ENCODE measurements at regions not wholly inside any gene's neighbourhood (a gene's known extent, or its start where the extent isn't known, plus 50 kb on each side); places are given as distances from the start of the nearest gene placed in this dataset.

DNA sequence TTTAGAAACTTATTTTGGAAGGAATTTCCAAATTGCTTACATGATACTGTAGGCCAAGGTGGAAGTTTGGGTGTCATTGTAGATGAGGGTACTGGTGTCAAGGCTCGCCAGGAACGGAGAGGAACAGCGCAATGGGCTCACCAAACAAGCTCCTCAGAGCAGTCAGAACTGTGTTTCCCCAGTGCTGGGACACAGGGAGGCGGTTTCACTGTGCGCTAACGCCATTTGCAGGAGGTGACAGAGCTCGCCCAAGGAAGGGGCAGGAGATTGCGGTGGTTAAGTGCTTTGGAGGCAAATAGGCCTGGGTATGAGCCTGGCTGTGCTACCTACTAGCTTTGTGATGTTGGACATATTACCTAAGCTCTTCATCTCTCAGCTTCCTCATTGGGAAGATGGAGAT is 57.3 kb downstream of the HHEX start:
- DNase-seq (ENCODE audit: low read depth in 4 of 4, low spot score in 3 of 4) = no peak

DNA sequence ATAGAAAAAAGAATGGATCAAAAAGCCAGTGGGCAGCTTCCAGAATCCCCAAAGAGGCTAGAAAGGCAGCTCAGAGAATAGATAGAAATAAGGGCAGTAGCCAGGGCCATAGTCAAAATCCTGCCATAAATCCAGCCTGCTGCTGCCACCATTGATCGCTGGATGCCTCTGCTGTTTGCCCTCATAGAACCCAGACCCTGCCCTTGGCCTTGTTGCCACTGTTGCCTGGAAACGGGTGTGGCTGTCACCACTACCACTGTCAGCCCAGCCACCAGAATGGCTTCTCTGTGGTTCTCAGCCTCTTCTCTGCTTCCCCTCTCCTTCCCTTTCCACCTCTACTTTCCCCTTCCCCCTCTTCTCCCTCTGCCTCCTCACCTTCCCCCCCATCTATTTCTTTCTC is 57.8 kb downstream of the HHEX start:
- no peak for DNase-seq (ENCODE audit: low read depth in 4 of 4, low spot score in 3 of 4)

DNA sequence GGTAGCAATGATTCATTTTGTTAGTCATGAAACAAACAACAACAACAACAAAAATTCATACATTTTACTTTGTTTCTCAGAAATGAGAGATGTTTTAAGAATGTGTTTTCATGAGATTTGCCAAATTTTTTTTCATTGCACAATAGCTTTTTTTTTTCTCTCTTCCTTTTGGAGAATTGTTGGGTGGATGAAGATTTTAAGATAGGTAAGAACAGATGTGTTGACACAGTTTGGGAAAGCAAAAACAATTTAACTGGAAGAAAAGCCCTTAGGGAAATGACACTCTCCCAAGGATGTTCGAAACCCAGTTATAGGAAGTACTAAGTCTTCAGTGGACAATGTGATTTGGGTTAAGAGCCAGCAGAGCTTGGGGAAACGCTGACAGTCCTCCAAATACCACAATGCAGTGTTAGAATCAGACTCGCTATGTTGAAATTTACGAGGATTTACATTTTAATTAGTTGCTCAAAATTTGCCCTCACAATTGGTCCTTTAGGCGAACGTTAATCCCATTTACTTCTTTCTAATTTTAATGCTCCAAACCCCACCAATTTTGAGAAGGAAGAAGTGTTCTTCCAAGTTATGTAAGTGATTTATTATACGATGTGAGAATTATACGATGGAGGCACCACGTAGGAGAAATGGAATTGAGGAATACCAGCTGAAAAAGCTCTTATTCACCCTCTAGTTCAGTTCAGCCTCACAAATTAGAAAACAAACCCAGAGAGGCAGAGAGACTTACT is 61.2 kb downstream of the HHEX start:
- DNase-seq (ENCODE audit: low read depth in 4 of 4, low spot score in 3 of 4) = no peak

DNA sequence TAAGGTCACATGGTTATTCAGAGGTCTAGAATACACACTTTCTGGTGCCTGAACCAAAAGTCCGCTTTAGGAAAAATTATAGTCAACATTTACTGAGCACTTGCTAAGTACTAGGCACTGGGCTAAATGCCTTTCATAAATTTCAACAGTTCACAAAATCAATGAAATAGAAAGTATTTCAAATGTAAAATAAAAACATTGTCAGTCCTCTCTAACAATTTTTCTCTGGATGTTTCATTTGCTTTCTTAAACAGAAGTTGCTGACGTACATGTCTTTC is 61.7 kb downstream of the HHEX start:
- DNase-seq (ENCODE audit: low read depth in 4 of 4, low spot score in 3 of 4) = no peak

DNA sequence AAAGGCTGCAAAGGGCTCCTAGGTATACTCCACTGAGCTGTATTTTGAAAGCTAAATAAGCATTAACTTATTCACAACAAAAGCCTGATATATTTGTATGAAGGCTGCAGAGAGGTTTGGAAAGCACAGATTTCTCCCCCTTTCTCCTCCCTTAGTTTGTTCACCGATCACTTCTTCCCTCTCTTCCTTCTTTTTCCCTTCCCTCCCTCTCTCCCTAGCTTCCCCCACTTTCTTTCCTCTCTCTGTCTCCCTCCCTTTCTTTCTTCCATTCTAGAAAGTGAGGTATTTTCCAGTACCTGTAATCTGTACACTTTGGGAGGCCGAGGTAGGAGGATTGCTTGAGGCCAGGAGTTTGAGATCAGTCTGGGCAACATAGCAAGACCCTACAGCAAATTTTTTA is 62.1 kb downstream of the HHEX start:
- DNase-seq (ENCODE audit: low read depth in 4 of 4, low spot score in 3 of 4) = no peak

DNA sequence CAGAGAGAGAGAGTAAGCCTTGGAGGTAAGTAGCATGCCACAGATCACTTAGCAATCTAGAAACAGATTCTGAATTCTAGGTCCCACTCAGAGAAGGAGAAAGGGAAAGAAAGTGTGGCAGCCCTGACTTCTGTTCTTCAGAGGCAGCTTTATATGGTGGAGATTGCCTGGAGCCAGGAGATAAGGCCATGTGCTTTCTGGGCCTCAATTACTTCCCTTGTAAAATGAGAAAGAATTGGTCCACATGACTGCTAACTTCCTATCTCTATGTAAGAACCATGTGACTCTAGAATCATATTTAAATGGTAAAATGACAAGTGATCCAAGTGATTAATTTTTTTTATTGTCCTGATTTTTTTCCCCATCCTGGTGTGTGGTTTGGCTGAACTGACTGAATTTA is 64.1 kb downstream of the HHEX start:
- DNase-seq (ENCODE audit: low read depth in 4 of 4, low spot score in 3 of 4) = no peak

DNA sequence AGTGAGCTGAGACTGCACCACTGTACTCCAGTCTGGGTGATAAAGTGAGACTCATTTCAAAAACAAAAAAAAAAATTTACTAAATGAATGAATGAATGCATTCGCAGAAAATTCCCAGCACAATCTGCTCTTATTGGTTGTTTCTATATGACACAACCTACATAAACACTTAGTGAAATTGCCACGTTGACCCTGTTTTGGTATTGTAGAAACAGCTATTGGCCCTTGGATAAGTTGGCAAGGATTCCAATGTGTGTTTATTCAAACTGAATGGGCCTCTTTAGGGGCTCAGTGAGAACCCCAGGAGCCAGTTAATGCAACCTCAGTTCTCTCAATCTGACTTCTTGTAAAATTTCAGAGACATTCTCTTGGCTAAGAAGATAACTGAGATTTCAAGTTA is 66.0 kb downstream of the HHEX start:
- DNase-seq (ENCODE audit: low read depth in 4 of 4, low spot score in 3 of 4) = no peak

DNA sequence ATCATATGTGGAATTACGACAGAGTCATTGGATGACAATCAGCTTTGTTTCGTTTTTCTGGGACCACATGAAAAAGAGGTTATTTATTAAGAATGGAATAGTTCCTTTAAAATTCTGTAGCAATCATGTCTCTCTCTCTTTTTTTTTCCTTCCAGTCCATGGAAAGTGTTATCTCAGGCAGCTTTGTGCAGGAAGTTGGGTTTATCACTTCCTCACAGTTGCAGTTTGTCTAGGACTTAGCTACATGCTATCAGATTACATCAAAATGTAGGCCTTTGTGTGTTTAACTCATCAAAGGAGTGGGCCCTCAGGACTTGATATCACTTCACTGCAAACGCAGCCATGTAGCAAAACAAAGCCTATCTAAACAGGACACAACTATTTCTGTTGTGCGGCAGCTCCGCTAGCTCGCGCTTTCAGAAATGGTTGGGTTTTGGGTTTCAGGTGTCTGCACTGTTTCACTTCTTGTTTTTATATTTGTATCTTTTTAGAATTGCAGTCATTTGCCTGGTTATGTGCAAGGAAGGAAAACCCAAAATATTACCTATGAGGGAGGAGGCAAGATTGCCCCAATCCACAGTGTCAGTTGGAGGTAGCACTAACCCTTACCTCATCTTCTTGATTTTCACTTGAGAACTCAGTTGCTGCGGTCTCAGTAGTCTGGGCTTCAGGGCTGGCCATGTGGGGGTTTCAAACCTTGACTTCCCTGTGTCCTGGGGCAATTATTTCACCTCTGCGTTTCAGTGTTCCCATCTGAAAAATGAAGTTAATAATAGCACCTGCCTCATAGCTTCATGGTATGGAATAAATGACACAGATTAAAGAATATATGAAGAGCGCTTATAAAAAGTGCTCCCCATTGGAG is 66.7 kb downstream of the HHEX start:
- peak in 1 of 4 donors; percentile 8 for DNase-seq (ENCODE audit: low read depth in 4 of 4, low spot score in 3 of 4)

DNA sequence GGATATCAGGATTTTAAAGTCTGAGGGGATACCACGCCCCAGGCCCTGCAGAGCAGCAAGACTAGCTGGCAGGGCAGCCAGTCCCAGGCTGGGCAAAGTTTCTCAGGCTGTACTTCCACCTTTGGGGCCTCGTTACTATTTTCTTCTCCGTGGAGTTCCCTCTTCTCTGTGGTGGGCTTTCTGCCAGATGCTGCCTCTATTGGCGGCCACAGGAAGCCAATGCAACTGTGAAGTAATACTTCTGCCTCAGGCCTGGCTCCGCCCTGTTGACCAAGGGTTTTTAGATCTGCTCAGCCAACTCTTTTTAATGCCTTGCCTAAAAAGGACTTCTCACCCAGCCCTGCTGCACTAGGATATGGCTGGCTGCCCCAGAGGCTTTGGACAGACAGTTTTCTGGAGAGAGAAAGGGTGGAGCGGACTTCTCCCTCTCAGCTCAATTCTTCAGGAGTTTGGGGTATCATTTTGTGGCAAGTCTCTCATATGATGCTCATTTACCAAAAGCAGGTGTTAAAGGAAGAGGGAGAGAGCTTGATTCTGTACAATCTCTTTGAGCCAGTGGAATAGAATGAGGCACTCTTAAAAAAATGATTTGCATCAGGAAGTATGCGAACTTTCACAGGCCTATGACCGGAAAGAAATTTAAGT is 67.4 kb downstream of the HHEX start:
- peak; percentile 13 to 34 (median 26) for DNase-seq (ENCODE audit: low read depth in 4 of 4, low spot score in 3 of 4)

DNA sequence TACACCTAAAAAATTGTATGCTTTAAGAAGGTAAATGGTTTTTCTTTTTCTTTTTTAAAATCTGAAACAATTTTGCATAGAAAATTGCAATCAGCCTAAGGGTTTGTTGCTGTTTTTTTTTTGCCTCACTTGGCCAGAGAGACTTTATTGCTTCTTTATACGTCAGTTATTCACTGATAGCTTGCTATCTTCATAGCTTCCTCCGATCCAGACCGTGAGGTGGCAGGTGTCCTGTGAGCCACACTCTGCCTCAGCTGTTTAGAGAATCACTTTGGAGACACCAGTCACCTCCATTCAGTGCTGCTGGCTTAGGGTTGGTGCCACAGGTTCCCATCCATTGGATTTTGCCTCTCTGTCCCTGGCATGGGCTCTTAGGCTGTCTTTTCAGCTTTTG is 68.0 kb downstream of the HHEX start:
- DNase-seq (ENCODE audit: low read depth in 4 of 4, low spot score in 3 of 4) = no peak

DNA sequence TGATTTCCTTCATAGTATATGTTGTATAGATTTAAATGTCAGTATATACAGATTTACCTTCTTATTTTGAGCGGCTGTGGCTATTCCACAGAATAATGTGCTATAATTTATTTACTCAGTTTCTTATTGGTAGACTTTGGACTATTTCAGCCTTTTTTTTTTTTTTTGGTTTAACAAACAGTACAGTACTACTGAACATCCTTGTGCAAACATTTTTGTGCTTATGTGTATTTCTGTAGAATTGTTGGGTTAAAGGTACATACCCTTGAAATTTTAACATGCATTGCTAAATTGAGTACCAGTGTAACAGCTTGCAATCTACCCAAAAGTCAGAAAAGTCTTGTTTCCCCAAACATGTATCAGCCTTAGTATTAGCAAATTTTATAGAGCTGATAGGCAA is 68.8 kb downstream of the HHEX start:
- no peak for DNase-seq (ENCODE audit: low read depth in 4 of 4, low spot score in 3 of 4)

DNA sequence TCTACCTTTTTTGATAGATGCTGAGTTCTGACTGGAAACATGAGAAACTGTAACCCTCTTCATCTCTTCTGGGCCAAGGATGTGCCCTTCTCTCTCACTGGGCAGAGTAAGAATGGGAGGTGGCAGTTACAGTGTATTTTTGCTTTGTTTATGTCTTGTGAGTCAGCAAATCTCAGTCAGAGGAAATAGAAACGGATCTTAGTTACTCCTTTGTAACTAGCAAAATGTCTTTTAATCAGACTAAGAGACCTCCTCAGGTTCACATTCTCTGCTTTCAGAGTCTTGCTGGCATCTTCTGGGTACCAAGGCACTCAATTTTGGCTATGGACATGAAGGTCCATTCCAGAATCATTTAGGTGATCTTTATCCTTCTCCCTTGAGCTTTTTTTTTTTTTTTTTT is 70.9 kb downstream of the HHEX start:
- no peak for DNase-seq (ENCODE audit: low read depth in 4 of 4, low spot score in 3 of 4)

DNA sequence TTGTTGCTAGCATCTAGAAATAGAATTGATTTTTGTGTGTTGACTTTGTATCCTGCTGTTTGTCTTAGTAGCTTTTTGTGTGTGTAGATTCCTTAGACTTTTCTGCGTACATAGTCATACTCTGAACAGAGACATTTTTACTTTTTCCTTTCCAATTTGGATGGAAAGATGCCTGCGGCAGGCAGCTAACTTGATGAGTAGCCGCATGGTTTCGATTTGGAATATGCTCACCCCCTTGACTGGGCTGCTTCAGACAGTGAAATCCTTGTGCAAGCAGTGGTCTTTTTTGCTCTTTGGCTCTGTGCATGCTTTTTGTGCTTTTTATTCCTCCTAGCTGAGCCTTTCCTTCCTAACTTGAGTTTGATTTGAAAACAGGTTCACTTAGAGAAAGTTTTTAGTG is 71.8 kb downstream of the HHEX start:
- DNase-seq (ENCODE audit: low read depth in 4 of 4, low spot score in 3 of 4) = no peak

DNA sequence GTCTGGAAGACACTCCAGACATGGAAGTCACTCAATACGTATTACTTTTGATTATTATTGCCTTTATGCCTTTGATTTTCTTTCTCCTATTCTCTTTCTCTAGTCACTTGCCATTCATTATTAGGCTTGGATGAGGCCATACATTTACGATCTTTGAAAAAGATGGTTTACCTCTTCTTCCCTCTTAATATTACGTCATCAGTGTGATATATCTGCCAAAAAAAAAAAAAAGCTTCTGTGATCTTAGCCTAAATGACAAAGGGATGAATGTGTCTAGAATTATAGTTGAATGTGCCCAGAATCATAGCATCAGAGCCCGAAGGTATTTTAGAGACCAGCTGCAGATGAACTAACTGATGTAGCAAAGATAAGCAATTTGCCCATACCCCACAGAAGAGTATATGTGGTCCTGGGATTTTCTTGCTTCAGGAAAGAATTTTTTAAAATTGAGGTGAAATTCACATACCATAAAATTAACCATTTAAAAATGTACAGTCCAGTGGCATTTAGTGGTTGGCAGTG is 73.9 kb downstream of the HHEX start:
- DNase-seq (ENCODE audit: low read depth in 4 of 4, low spot score in 3 of 4) = no peak

DNA sequence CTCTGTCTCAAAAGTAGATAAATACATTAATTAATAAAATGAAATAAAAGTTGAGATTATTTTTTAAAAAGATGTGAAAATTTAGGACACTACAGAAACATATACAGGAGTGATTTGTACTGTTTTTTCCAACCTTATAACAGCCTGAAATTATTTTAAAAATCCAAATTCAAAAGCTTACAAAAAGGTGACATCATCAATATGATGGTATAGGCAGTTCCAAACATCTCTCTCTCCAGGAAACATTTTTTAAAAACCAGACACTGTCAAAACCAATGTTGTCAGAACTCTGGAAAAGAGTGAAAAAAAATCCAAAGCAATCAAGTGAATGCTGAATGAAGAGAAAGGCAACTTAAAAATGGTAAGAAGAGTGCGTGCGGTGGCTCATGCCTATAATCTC is 76.7 kb downstream of the HHEX start:
- DNase-seq (ENCODE audit: low read depth in 4 of 4, low spot score in 3 of 4) = no peak

DNA sequence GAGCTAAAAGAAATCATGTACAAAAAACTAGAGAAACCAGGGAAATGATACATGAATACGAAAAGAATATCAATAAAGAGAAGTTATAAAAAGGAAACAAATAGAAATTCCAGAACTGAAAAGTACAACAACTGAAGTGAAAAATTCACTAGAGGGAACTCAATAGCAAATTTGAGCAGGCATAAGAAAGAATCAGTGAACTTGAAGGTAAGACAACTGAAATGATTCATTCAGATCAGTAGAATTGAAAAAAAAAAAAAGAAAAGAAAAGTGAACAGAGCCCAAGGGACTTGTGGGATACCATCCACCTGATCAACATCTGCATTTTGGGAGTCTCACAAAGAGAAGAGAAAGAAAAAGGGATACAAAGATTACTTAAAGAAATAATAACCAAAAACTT is 78.3 kb downstream of the HHEX start:
- DNase-seq (ENCODE audit: low read depth in 4 of 4, low spot score in 3 of 4) = no peak

DNA sequence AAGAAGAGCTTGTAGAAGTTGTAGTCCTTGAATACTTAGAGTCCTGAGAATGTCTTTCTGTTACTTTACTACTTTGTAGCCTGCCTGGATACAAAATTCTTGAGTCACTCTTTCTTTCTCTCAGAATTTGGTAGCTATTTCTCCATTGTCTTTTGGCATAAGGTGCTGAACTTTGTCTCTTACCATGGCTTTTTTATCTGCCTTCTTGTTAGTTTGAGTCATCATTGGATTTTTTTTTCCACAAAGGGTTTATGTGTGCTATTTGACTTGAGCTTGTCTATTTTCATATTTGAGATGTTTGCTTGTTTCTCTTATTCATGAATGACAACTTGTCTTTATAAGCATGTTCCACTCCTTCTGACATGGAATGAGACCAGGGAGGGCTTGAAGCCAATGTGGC is 74.5 kb upstream of the EXOC6 start:
- DNase-seq (ENCODE audit: low read depth in 4 of 4, low spot score in 3 of 4) = no peak

DNA sequence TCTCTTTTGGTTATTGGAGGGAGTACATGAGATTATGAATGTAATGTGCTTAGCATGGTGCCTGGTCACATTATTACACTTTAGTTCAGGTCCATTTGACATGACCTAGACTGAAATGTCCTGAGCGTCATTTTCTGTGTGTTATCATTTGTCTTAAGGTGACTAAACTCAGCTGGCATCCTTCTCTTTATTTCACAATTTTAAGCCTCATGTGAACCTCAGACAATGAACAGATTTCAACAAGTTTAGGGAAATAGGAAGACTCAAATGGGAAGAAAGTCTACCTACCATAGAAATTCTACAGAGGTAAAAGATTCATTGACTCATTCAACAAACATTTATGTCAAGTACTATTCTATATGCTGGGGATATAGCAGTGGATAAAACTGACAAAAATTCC is 70.2 kb upstream of the EXOC6 start:
- no peak for DNase-seq (ENCODE audit: low read depth in 4 of 4, low spot score in 3 of 4)

DNA sequence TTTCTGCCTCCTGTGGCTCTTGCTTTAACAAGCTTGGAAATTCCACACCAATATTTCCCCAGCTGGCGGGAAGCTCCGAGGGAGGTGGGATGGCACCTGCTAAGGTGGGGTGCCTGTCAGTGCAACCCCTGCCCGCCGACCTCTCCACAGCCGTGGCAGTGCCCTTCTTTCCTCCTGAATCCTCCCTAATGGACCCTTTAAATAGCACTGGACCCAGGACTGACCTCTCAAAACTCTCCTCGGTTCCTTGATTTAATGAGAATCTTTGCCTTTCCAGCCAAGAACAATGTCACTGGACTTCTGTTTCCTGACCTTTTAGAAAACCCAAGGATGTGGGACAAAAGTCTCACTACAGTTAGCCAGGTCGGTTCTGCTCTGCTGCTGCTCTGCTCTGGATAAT is 63.2 kb upstream of the EXOC6 start:
- no peak for DNase-seq (ENCODE audit: low read depth in 4 of 4, low spot score in 3 of 4)

DNA sequence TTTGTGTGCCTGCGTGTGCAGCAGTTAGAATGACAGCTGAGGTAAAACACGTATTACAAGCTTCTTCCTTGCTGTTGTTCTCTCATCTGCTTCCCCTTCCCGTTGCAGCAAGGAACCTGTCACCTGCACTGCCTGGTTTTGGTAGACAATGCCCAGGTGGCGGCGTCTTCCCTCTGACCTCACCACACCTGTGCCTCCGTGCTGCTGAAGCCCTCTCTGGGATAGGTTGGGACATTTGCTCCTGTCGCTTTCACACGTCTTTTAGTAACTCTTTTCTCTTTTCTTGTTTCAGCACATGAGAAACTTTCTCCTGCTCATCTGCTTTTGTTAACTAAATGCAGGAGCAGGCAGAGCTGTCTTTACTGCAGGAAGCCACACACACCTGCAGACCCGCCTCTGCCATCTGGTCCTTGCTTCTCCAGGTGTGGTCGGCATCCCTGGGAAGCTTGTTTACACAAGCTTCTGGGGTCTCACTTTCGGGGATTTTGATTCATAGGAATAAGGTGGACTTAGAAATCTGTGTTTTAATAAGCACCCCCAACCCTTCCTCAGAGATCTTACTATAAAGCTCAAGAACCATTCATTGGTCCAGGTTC is 60.7 kb upstream of the EXOC6 start:
- DNase-seq (ENCODE audit: low read depth in 4 of 4, low spot score in 3 of 4) = no peak

DNA sequence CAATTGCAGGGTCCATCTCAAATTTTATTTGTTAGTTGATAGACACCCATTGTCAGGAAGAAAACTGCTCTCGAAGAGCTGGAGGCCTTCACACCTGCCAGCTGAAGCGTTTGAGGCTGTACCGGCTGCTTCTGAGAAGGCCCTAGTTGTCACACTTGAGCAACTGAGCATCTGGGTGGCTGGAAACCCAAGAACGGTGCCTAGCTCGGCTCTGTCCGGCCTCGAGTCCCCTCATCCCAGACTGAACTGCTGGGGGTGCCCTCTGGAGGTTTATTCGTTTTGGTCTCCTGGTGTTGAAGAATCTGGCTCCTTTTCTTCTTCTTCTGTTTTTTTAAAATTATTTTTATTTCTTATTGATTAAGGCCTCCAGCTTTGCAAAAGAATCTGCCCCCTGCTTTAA is 59.3 kb upstream of the EXOC6 start:
- DNase-seq (ENCODE audit: low read depth in 4 of 4, low spot score in 3 of 4) = no peak
